Endothelial cell (in vitro differentiated cells): ENCODE measurements at regions not wholly inside any gene's neighbourhood (a gene's known extent, or its start where the extent isn't known, plus 50 kb on each side); places are given as distances from the start of the nearest gene placed in this dataset.

Experiments used
- DNase-seq: peaks from one replicate; pipeline ENCODE4 v3.0.0; 2021; ENCODE audit warnings: low spot score
- H3K27ac Mint-ChIP-seq: one replicate; pipeline ENCODE4 v1.8.0; 2021; ENCODE audit warnings: mixed read lengths, inconsistent platforms; ENCODE audit not compliant: unreplicated experiment
- H3K27me3 Mint-ChIP-seq: one replicate; pipeline ENCODE4 v1.8.0; 2021; ENCODE audit warnings: mild to moderate bottlenecking, moderate library complexity, mixed read lengths, inconsistent platforms; ENCODE audit not compliant: unreplicated experiment
- H3K36me3 Mint-ChIP-seq: one replicate; pipeline ENCODE4 v1.8.0; 2021; ENCODE audit warnings: mild to moderate bottlenecking, low read depth, mixed read lengths, inconsistent platforms; ENCODE audit not compliant: unreplicated experiment
- H3K4me1 Mint-ChIP-seq: one replicate; pipeline ENCODE4 v1.8.0; 2021; ENCODE audit warnings: mild to moderate bottlenecking, mixed read lengths, inconsistent platforms; ENCODE audit not compliant: unreplicated experiment
- H3K4me3 Mint-ChIP-seq: one replicate; pipeline ENCODE4 v1.8.0; 2021; ENCODE audit warnings: mild to moderate bottlenecking, mixed read lengths, inconsistent platforms; ENCODE audit not compliant: unreplicated experiment
- H3K9me3 Mint-ChIP-seq: one replicate; pipeline ENCODE4 v1.8.0; 2021; ENCODE audit warnings: mixed read lengths, inconsistent platforms; ENCODE audit not compliant: unreplicated experiment
- CTCF ChIP-seq: fragments of 200-600 bp; sonication (generic); IDR thresholded peaks from one replicate; pipeline ENCODE4 v1.5.0; 2021; ENCODE audit warnings: antibody characterized with exemption; ENCODE audit not compliant: unreplicated experiment

- H3K27me3 Mint-ChIP-seq: peaks cover 3% of the 10 kb centered on the region
- H3K36me3 Mint-ChIP-seq: no peaks in the 10 kb centered on the region
- H3K4me3 Mint-ChIP-seq: no peak overlapping the region
- DNase-seq: no peak
- TF ChIP-seq CTCF: no peak
- no peak overlapping the region for H3K27ac Mint-ChIP-seq
- H3K9me3 Mint-ChIP-seq: no peaks in the 10 kb centered on the region
- peaks cover 18% of the 10 kb centered on the region for H3K4me1 Mint-ChIP-seq
These were observed 180.9 kb upstream of the ZBED5 start for GRCh38 chr11:11038782-11039181.

- no peak overlapping the region for H3K4me3 Mint-ChIP-seq
- H3K27me3 Mint-ChIP-seq: peaks cover 2% of the 10 kb centered on the region
- TF ChIP-seq CTCF: no peak
- H3K4me1 Mint-ChIP-seq: peaks cover 18% of the 10 kb centered on the region
- no peaks in the 10 kb centered on the region for H3K36me3 Mint-ChIP-seq
- H3K9me3 Mint-ChIP-seq: no peaks in the 10 kb centered on the region
- no peak for DNase-seq
- no peak overlapping the region for H3K27ac Mint-ChIP-seq
These were observed 180.5 kb upstream of the ZBED5 start for GRCh38 chr11:11038352-11038751.

GRCh38 chr11:11036848-11037732 lies 179.2 kb upstream of the ZBED5 start:
- peak; percentile 61 for TF ChIP-seq CTCF
- peaks cover 18% of the 10 kb centered on the region for H3K4me1 Mint-ChIP-seq
- H3K27ac Mint-ChIP-seq: no peak overlapping the region
- no peak overlapping the region for H3K4me3 Mint-ChIP-seq
- DNase-seq: peak; percentile 46
- H3K27me3 Mint-ChIP-seq: peaks cover 4% of the 10 kb centered on the region
- no peaks in the 10 kb centered on the region for H3K9me3 Mint-ChIP-seq
- no peaks in the 10 kb centered on the region for H3K36me3 Mint-ChIP-seq

- H3K27me3 Mint-ChIP-seq: peaks cover 4% of the 10 kb centered on the region
- H3K9me3 Mint-ChIP-seq: no peaks in the 10 kb centered on the region
- no peak overlapping the region for H3K27ac Mint-ChIP-seq
- no peak for DNase-seq
- no peaks in the 10 kb centered on the region for H3K36me3 Mint-ChIP-seq
- no peak for TF ChIP-seq CTCF
- no peak overlapping the region for H3K4me3 Mint-ChIP-seq
- H3K4me1 Mint-ChIP-seq: peaks cover 18% of the 10 kb centered on the region
These were observed 178.5 kb upstream of the ZBED5 start for GRCh38 chr11:11036185-11036847.

- Mint-ChIP-seq H3K4me3 (no peak overlapping the region), H3K9me3 (no peaks in the 10 kb centered on the region), H3K36me3 (no peaks in the 10 kb centered on the region), H3K4me1 (peaks cover 18% of the 10 kb centered on the region), H3K27ac (no peak overlapping the region), H3K27me3 (peaks cover 4% of the 10 kb centered on the region)
- no peak for TF ChIP-seq CTCF
- DNase-seq: no peak
These were observed 177.5 kb upstream of the ZBED5 start for GRCh38 chr11:11035331-11035730.
